HT1080 (cell line): ENCODE measurements at regions not wholly inside any gene's neighbourhood (a gene's known extent, or its start where the extent isn't known, plus 50 kb on each side); places are given as distances from the start of the nearest gene placed in this dataset.
"Not testable (repeated sequence)": the region's sequence is repeated elsewhere in the genome, so short reads cannot be mapped to it uniquely, and the experiment has no call there.

ENCODE experiments used
- DNase-seq: peaks from one replicate; pipeline ENCODE4 v3.0.0-alpha.2; 2015; ENCODE audit warnings: low read depth

DNA sequence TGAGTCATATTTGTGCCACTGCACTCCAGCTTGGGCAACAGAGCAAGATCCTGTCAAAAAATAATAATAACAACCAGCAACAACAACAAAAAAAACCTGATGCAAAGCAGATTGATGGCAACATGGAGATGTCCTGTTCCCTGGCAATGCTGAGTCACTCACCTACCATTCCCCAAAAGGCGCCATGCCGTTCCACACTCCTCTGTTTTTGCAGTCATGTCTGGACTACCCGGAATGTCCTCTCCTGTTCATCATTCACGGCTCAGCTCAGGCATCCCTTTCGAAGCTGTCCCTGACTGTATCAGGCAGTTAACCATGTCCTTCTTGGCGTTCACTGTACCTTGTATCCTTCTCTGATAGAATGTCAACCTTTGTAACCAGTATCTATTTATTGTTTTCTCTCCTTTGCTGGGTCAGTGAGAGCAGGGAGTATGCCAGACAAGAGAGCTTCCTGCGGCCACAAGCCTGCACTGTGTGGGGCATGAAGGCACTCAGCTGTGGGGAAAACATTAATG lies 147.7 kb downstream of the ABCC12 start:
- DNase-seq: no peak

DNA sequence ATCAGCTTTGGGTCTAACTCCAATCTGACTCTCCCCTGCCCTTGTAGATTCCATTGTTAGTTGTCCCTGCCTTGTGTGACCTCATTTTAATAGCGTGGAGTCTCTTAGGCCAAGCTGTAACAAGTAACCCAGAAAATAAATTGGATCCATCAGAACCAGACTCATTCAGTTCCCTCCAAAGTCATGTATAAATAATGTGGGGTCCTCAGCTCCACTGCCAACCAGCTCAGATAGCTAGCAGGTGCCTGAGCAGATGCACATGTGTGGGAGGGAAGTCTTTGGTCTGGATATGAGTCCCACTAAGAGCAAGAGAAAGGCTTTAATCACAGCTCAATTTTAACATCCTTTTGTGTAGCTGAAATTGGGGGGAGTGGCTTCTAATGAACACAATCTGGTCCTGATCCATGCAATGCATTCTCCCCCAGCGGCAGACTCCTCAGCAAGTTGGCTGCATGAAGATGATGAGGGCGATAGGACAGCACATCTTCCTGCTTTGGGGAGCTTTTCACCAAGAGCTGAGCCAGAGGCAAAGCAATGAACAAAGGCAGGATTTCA lies 151.6 kb downstream of the ABCC12 start:
- DNase-seq: no peak

DNA sequence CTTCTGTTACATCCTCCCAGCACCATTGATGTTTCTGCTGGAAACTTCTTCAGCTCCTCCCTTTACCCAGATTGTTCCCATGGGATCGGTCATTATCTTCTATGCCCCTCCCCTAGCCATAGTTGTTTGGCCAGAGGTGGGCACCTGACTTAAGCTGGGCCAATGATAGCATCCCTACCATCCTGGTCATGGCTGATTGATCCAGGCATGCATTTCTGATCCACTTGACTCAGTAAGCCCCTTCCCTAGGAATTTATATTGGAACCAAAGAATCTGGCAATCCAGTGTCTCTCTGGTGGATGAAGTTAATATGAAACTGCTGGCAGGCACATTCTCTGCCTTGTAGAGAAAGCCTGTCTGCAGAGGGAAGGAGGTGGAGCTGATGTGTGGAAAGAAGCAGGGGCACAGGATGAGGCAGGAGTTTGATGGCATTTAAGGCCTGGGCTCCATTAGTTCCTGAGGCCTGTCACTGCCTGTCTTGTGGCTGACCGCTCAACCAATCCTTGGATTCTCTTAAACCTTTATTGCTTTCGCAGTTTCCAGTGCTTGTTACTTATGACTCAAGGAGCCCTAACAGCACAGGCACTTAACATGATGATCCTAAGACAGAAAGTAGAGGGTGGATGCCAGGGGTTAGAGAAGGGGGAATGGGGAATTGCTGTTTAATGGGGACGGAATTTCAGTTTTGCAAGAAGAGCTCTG lies 152.4 kb downstream of the ABCC12 start:
- DNase-seq: no peak

DNA sequence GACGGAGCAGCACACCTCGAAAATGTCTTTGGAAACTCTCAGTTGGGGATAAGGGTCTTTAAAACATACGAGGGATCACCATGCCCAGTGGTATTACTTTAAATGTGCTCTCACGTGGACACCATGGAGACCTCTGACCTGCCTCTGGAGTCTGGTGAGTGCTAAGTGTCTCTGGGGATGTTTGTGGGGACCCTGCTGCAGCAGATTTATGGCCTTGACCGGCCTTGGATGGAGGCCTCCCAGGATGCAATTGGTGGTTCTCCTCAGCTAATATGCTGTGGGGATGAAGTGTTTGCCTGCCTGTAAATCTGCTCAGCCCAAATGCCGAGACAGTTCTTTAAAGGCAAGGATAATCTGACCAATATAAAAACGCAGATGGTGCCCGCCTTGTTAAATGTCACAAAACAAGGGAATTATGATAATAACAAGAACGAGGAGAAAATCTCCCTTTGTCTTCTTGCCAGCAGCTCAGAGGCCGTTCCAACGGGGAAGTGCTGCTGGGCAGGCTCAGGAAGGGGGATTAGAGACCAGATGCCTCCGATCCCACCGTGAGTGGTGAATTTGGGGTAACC lies 154.4 kb downstream of the ABCC12 start:
- DNase-seq: no peak

DNA sequence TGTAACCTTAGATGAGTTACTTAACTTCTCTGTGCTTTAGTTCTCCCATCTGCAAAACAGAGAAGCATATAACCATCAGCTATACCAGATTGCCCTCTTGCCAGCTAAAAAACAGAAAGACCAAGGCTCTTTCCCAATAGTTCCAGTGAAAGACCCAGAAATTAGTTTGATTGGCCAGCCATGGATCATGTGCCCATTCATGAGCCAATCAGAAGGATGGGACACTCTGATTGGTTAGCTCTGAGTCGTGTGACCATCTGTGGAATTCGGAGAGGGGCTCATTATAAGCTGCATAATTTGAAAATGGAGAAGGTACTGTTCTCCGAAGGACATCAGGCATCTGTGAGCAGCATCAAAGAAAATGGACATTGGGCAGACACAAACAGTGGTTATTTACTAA lies 155.2 kb downstream of the ABCC12 start:
- DNase-seq: no peak

DNA sequence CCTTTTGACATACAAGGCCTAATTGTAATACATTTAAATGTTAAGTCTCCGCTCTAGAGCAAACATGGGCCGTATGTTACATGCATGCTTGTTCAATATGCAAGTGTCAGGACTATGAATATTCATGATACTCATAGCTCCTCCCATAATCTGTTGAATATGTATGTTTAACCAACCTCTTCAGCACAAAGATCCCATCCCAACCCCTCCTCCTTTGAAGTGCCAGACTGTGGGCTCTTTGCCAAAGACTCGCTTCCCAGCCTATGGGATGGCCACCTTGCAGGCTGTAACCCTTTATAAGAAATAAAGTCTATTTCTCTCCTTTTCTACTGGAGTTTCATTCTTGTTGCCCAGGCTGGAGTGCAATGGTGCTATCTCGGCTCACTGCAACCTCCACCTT lies 156.2 kb downstream of the ABCC12 start:
- DNase-seq: no peak

DNA sequence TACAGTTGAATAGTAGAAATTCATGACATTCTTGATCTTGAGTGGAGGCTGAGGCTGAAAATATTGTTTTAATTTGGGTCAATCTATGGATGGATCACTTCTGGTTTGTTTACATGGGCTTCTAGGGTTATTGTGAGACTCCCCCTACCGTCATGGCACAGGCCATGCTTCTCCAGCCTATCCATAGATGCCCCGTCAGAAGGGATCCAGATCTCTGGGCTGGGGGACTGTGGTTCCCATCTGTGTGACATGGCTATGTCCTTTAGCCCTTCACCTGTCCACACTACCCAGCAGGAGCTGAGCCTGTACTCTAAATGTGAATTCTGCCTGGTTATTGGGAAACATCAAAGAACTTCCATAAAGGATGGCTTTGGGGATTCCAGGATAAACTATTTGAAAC lies 160.4 kb downstream of the ABCC12 start:
- DNase-seq: no peak

DNA sequence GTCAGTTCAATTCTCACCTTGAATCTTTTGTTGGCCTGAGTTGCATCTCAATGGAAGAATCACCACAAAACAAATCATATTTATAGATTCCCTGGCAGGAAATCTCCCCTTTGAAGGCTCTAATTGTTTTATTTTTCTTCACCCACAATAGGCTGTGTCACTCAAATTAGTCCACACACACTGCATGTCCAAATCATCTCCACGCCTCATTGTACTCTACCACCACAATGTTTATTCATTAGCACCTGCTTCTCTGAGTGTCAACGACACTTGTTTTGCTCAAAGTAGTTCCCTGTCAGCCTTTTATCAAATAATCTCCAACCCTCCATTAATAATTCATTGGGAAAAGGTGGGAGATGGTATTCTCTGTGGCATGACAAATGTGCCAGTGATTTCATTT lies 164.3 kb downstream of the ABCC12 start:
- DNase-seq: no peak

DNA sequence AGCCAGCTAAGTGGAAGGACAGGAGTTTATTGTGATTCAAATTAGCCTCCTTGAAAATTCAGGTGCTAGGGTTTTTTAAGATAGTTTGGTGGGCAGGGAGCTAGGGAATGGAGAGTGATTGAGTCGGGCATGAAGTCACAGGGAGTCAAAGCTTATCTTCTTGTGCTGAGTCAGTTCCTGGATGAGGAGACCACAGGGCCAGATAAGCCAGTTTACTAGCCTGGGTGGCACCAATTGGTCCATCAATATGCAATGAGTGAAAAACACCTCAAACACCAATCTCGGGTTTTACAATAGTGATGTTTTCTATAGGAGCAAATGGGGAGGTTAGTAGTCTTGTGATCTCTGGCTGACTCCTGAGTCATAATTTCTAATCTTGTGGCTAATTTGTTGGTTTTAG lies 165.1 kb downstream of the ABCC12 start:
- DNase-seq: no peak

DNA sequence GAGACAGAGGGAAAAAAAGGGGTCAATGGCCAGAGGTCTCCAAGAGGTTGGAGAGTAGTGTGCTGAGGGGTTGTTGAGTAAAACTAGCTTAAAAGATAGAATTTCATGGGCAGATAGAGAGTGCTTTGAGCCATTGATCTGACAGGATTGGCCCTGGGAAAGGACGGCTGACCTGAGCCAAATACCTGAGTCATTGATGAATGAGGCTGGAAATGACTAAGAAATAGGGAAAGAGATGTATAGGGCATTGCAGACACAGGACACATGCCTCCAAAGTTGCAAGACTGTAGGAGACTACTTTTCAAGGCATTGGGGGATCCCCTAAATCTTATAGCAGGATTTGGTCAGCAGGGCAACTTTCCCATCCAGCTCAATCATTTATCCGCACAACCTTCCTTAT lies 168.7 kb downstream of the ABCC12 start:
- no peak for DNase-seq

DNA sequence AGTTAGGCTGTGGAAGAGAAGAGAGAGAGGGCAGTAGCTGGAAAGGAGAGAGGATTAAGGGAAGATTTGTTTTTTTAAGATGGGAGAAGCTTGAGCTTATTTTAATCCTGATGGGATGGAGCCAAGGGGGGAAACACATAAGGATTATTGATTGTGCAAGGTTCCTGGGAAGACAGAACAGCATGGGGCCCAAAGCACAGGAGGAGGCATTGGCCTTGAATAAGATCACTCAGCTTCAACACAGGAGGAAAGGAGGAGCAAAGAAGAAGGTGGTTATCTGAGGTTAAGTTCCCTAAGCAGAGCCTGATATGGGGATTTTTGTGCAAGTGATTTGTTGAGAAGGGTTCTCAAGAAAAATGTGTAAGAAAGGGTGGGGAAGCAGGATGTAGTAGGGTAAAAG lies 169.8 kb downstream of the ABCC12 start:
- DNase-seq: no peak

DNA sequence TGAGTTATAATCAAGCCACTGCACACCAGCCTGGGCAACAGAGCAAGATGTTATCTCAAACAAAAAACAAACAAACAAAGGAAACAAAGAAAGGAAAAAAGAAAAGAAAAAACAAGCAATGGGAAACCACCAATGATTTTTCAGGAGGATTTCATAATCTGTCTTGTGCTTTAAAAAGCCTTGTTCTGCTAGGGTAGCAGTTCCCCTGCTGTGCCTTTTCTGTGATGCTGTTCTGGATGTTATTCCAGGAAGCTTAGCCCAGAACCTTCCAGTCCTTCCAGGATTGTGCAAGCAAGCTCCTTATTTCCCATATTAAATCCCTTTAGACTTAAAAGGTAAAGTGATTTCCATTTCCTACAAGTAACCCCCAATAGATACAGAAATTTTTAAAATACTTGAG lies 171.1 kb downstream of the ABCC12 start:
- DNase-seq: no peak

DNA sequence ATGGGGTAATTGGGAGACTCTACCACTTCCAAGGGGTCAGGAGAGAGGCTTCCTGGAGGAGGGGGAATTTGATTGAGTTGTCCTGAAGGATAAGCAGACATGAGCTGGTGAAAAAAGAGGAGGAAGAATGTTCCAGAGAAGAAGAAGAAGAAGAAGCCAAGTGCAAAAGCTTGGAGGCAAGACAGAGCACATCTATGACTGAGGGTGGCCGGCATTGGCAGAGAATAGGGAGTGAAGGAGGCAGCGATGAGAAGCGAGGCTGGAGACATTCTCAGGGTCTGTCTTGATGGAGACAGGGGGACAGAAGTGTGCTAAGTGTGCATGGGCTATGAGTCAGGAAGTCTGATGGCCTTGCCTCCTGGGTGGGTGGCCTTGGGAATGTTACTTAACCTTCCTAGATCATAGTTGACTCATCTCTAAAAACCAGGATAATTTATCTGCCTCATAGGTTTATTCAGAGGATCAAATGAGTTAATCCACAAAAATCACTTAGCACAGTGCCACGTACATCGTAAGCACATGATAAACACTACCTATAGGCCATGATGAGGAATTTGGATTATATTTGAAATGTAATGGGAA lies 171.7 kb downstream of the ABCC12 start:
- DNase-seq: peak; percentile 29

DNA sequence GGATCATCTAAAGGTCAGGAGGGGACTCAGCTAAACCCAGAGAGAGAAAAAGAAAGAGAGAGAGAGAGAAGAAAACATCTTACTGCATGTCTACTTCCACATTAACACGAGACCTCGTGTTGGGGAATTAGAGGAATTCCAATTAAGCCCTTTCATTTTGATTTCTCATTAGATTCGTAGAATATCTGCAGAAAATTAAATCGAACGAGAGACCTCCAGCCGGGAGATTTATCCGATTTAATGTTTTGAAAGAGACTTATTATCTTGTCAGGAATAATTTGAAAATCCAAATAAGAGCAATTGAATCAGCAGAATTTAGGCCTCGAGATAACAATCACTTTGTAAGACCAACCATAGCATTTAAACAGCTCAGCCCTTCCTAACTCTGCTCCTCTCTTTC lies 175.6 kb downstream of the ABCC12 start:
- DNase-seq: no peak

DNA sequence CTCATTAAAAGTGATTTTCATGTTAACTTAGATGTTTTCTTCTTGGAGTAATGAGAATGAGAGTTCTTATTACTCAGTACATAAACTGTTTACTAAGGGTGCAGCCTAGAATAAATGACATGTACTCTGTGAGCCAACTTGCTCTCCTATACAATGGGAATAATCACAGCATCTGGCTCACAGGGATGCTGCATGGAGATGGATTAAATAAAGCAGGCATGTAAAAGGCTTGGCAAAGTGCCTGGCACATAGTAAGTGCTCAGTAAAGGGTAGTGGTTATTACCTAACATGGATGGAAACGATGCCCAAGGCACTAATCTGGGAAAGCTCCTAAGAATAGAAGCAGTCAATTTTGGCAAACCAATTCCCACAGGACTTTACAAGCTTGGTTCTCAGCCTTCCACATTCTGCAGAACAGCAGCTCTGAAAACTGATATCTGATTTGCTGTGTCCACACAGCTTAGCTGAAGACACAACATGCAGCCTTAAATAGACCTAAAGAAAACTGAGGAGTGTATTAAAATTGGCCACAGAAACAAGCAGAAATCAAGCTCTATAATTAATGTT lies 176.1 kb downstream of the ABCC12 start:
- DNase-seq: no peak

DNA sequence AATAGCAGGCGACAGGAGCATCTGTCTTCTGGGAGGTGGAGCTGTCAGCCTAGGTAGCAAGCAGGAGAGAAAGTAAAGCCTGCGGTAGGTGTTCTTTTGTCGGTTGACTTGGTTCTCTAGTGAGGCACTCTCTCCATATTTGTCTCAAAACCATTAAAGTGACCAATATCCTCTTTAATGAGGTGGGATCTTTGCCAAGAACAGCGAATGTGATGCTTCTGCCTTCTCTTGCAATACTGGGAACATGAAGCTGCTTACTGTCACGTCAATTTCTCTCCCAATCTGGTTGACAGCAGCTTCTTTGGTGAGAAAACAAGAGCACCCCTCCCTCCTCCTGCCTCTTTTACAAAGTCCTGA lies 176.7 kb downstream of the ABCC12 start:
- no peak for DNase-seq

DNA sequence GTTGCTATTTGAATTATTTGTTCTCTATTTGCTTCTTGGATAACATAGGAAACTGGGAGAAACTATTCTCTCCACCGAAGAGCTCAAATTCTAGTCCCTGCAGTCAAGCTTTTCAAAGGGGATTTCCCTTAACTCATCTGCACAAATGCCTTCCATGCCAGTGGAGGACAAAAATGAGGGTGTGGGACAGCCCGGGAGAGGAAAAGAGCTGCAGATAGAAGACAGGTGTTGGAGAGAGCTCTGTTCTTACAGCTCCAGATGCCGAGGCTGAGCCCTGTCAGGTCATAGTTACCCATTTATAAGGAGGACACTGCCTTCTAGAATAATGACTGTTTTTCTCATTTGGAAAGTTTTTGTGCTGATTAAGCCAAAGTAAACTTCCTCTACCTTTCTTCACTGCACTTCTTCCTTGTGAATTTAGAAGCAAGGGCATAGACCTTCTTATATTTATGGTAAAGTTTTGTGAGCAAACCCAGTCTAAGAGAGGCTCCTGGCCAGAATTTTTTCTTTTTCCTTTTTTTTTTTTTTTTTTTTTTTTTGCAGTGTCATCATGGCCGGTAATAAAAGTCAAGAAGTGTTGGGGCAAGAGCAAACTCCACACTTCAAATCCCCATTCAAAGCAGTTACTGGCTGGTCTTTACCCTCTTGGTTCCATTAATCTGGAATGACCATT lies 177.2 kb downstream of the ABCC12 start:
- DNase-seq: no peak

DNA sequence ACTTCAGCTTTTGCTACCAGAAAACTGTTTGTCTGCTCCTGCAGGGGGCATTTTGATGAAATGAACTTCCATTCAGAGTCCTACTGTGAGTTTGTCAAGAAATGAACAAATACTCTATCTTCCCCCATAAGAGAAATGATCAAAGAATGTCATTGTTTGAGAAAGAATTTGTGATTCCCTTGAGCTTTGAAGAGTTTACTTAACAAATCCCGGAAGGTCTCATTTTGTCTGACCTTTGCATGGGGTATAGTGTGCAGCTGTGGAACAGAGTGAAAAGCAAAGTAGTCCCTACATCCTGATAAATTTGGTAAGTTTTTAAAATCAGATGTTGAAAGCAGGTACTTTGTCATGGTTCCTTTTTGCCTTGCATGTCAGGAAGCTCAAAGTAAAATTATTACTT lies 178.0 kb downstream of the ABCC12 start:
- no peak for DNase-seq

DNA sequence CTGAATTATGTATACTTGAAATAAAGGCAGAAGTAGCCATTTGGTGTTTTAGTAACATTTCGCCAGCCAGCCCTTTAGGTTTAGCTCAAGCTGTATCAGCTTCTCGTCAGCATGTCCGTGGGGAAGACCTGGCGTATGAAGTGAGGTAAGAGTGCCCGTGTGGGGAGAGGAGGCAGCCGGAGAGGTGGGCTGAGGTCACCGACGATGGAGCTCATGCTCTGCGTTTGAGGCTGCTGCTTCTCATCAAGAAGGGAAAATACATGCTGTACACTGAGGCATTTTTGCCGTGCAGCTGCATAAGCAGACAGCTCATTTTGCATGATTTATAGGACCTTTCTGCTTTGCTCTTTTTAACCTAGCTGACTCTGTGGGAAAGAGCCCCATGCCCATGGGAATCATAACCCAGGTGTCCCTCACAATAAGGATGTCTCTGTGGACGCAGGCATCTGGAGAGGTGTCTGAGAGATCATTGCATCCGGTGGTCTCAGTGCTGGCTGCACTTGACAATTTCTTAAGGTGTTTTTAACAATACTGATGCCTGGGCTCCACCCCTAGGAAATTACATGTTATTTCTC lies 179.1 kb downstream of the ABCC12 start:
- no peak for DNase-seq

DNA sequence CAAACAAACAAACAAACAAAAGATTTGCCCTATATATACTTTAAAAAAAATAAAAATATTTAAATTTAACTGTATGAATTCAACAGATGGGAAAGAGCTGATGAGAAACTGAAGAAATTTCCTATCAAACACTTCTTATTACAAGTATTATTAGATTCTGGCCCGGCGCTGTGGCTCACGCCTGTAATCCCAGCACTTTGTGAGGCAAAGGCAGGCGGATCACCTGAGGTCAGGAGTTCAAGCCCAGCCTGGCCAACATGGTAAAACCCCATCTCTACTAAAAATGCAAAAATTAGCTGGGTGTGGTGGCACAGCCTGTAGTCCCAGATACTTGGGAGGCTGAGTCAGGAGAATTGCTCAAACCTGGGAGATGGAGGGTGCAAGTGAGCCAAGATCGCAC lies 180.8 kb downstream of the ABCC12 start:
- not testable (repeated sequence) for DNase-seq

DNA sequence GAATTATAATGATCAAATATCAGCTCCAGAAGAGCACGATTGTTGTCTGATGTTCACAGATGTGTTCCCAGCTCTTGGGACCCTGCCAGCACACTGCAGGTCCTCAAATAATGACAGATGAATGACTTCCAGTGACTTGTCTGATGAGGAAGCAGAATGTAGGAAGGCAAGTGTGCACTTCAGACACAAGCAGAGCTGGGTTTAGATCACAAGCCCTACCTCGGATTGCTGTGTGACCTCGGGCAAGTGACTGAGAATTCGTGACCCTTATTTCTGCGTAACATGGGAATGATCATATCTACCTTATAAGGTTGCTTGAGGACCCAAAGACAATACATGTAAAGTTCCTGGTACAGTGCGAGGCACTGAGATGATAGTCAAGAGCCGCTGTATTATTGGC lies 182.2 kb downstream of the ABCC12 start:
- no peak for DNase-seq
